ENCODE measurements at regions not wholly inside any gene's neighbourhood (a gene's known extent, or its start where the extent isn't known, plus 50 kb on each side); places are given as distances from the start of the nearest gene placed in this dataset.

- TF ChIP-seq, protein P1, sequence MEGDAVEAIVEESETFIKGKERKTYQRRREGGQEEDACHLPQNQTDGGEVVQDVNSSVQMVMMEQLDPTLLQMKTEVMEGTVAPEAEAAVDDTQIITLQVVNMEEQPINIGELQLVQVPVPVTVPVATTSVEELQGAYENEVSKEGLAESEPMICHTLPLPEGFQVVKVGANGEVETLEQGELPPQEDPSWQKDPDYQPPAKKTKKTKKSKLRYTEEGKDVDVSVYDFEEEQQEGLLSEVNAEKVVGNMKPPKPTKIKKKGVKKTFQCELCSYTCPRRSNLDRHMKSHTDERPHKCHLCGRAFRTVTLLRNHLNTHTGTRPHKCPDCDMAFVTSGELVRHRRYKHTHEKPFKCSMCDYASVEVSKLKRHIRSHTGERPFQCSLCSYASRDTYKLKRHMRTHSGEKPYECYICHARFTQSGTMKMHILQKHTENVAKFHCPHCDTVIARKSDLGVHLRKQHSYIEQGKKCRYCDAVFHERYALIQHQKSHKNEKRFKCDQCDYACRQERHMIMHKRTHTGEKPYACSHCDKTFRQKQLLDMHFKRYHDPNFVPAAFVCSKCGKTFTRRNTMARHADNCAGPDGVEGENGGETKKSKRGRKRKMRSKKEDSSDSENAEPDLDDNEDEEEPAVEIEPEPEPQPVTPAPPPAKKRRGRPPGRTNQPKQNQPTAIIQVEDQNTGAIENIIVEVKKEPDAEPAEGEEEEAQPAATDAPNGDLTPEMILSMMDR (IDR thresholded peaks at IDR 0.05) = no peak
- TF ChIP-seq POLR2A (IDR thresholded peaks at IDR 0.05) = no peak
Measured at GRCh38 chr2:128777196-128778035, 458.7 kb upstream of the HS6ST1 start.

Data from thyroid gland (tissue), 4 donors.